ENCODE measurements at regions not wholly inside any gene's neighbourhood (a gene's known extent, or its start where the extent isn't known, plus 50 kb on each side); places are given as distances from the start of the nearest gene placed in this dataset.

- TF ChIP-seq CTCF (conservative IDR thresholded peaks at IDR 0.05; ENCODE audit: low read depth, low read length), result no peak
- no peak for TF ChIP-seq EZH2 (IDR thresholded peaks at IDR 0.05; ENCODE audit: borderline replicate concordance, low read depth, low read length, poor library complexity, severe bottlenecking)
These were observed 97.4 kb downstream of the KCNF1 start for GRCh38 chr2:11009176-11009575.
